IMR-90 (cell line): ENCODE measurements at regions not wholly inside any gene's neighbourhood (a gene's known extent, or its start where the extent isn't known, plus 50 kb on each side); places are given as distances from the start of the nearest gene placed in this dataset.

Experiments
- ATAC-seq: fragments of 200-7000 bp; cut with Tn5 transposase; 2 replicates; pipeline ENCODE4 v1.9.1; 2020; ENCODE audit warnings: low read depth, mild to moderate bottlenecking, moderate library complexity
- BruUV-seq: library from RNA; stranded (reverse); fragments of 400-500 nt; replicated peaks from 2 replicates; lab custom pipeline; 2021; lab: Mats Ljungman, UMichigan
- CTCF ChIA-PET: fragments of 300-600 bp; formaldehyde crosslinking; extraction: SDS; loops from one replicate; lab custom pipeline; 2021; ENCODE audit warnings: antibody characterized with exemption; lab: Yijun Ruan, JAX
- POLR2A ChIA-PET: fragments of 300-600 bp; sonication (Branson Sonifier 250); formaldehyde crosslinking; loops from one replicate; lab custom pipeline; 2022; ENCODE audit warnings: antibody characterized with exemption; ENCODE audit not compliant: unreplicated experiment; lab: Charles Lee
- DNase-seq: peaks from one replicate; pipeline ENCODE4 v3.0.0; 2013
- H2AFZ ChIP-seq: replicated peaks from 2 replicates; pipeline ENCODE3; 2013; ENCODE audit warnings: low read length, mild to moderate bottlenecking; ENCODE audit not compliant: poor library complexity
- H2AK5ac ChIP-seq: 2 replicates; pipeline ENCODE4 v1.6.1; 2013; ENCODE audit warnings: low read depth, low read length, inconsistent platforms
- H2AK9ac ChIP-seq: replicated peaks from 2 replicates; pipeline ENCODE3; 2013; ENCODE audit warnings: mild to moderate bottlenecking, low read depth, low read length, moderate library complexity; ENCODE audit not compliant: poor library complexity
- H2BK120ac ChIP-seq: 2 replicates; pipeline ENCODE4 v1.6.1; 2013; ENCODE audit warnings: low read depth, low read length, inconsistent platforms
- H2BK15ac ChIP-seq: 3 replicates; pipeline ENCODE4 v1.6.1; 2013; ENCODE audit warnings: low read depth, low read length, inconsistent platforms
- H2BK20ac ChIP-seq: 2 replicates; pipeline ENCODE4 v1.6.1; 2013; ENCODE audit warnings: low read depth, mild to moderate bottlenecking, inconsistent platforms, low read length, moderate library complexity
- H2BK5ac ChIP-seq: 2 replicates; pipeline ENCODE4 v1.6.1; 2013; ENCODE audit warnings: mild to moderate bottlenecking, low read depth, low read length, inconsistent platforms; ENCODE audit not compliant: poor library complexity, severe bottlenecking
- H3K14ac ChIP-seq: replicated peaks from 2 replicates; pipeline ENCODE4 v1.6.1; 2013; ENCODE audit warnings: low read depth, low read length, inconsistent platforms
- H3K18ac ChIP-seq: 2 replicates; pipeline ENCODE4 v1.6.1; 2013; ENCODE audit warnings: low read depth, low read length, control low read depth
- H3K23ac ChIP-seq: 2 replicates; pipeline ENCODE4 v1.6.1; 2013; ENCODE audit warnings: low read depth, low read length, inconsistent platforms
- H3K27ac ChIP-seq: 2 replicates; pipeline ENCODE4 v1.5.1; 2013; ENCODE audit warnings: mild to moderate bottlenecking, control low read depth, low read length; ENCODE audit not compliant: insufficient read depth
- H3K27me3 ChIP-seq: 2 replicates; pipeline ENCODE4 v1.6.1; 2013; ENCODE audit warnings: low read length; ENCODE audit not compliant: control insufficient read depth, insufficient read depth
- H3K36me3 ChIP-seq: 2 replicates; pipeline ENCODE4 v1.6.1; 2013; ENCODE audit warnings: low read length, mixed read lengths; ENCODE audit not compliant: control insufficient read depth, insufficient read depth
- H3K4ac ChIP-seq: 2 replicates; pipeline ENCODE4 v1.6.1; 2013; ENCODE audit warnings: low read depth, low read length, inconsistent platforms
- H3K4me1 ChIP-seq: 2 replicates; pipeline ENCODE4 v1.6.1; 2013; ENCODE audit warnings: low read length, mixed read lengths; ENCODE audit not compliant: control insufficient read depth, insufficient read depth
- H3K4me2 ChIP-seq: 2 replicates; pipeline ENCODE4 v1.6.1; 2013; ENCODE audit warnings: low read depth, mild to moderate bottlenecking, control low read depth, low read length, moderate library complexity
- H3K4me3 ChIP-seq: 2 replicates; pipeline ENCODE4 v1.5.1; 2013; ENCODE audit warnings: low read depth, mild to moderate bottlenecking, control low read depth, low read length, moderate library complexity; ENCODE audit not compliant: insufficient read depth
- H3K56ac ChIP-seq: 2 replicates; pipeline ENCODE4 v1.6.1; 2013; ENCODE audit warnings: low read length, inconsistent platforms; ENCODE audit not compliant: insufficient read depth; ENCODE audit errors: extremely low read depth
- H3K79me1 ChIP-seq, 2 experiments: 2 replicates each; pipeline ENCODE4 v1.6.1; 2013; ENCODE audit warnings: low read length in 2 of 2, inconsistent platforms in 1 of 2, low read depth in 1 of 2
- H3K9ac ChIP-seq: 2 replicates; pipeline ENCODE4 v1.6.1; 2013; ENCODE audit warnings: low read depth, low read length, control low read depth
- H3K9me1 ChIP-seq: 2 replicates; pipeline ENCODE4 v1.6.1; 2013; ENCODE audit warnings: low read length, inconsistent platforms; ENCODE audit not compliant: insufficient read depth
- H3K9me3 ChIP-seq: 2 replicates; pipeline ENCODE4 v1.6.1; 2013; ENCODE audit warnings: low read length; ENCODE audit not compliant: control insufficient read depth, insufficient read depth
- H4K20me1 ChIP-seq: 2 replicates; pipeline ENCODE4 v1.6.1; 2013; ENCODE audit warnings: low read length, inconsistent platforms; ENCODE audit not compliant: insufficient read depth
- H4K5ac ChIP-seq: 2 replicates; pipeline ENCODE4 v1.6.1; 2013; ENCODE audit warnings: mild to moderate bottlenecking, low read depth, low read length, control low read depth
- H4K8ac ChIP-seq, 2 experiments: 2 replicates each; pipeline ENCODE4 v1.6.1; 2013; ENCODE audit warnings: low read depth in 2 of 2, low read length in 2 of 2, control low read depth in 1 of 2, inconsistent platforms in 1 of 2
- H4K91ac ChIP-seq: 2 replicates; pipeline ENCODE4 v1.6.1; 2013; ENCODE audit warnings: low read depth, low read length, inconsistent platforms; ENCODE audit not compliant: insufficient read depth
- FOS ChIP-seq: fragments of 150-350 bp; IDR thresholded peaks from 2 replicates; pipeline ENCODE4 v1.6.1; 2016; ENCODE audit warnings: low read depth, low read length
- WGBS, 2 experiments: methylation state at CpG; one replicate each; pipeline versions ENCODE4 v1.1.5 to v1.1.7; 2013; ENCODE audit warnings: missing lambda C conversion rate in 2 of 2; ENCODE audit not compliant: insufficient read length in 1 of 2; ENCODE audit errors: extremely low coverage in 2 of 2; 5-methylcytosine and 5-hydroxymethylcytosine counted together
- dilution Hi-C: fragments of 300-500 bp; cut with HindIII; formaldehyde crosslinking; loops from one replicate; pipeline ENCODE4 v1.14.3; 2018; ENCODE audit warnings: low sequenced_read_pairs; ENCODE audit not compliant: unreplicated experiment
- in situ Hi-C: fragments of 300-500 bp; cut with MboI; formaldehyde crosslinking; loops from 3 replicates; pipeline ENCODE4 v1.14.3; 2019; ENCODE audit warnings: low sequenced_read_pairs, inconsistent platforms, mixed read lengths
- intact Hi-C: fragments of 100-400 bp; cut with micrococcal nuclease; formaldehyde crosslinking; loops from 2 replicates; pipeline ENCODE4 v1.10.0; 2022
- TF ChIP-seq, protein P1 (sequence below): conservative IDR thresholded peaks from 2 replicates; pipeline ENCODE4 v1.5.1; 2012; ENCODE audit warnings: mild to moderate bottlenecking, low read depth, low read length, improper control_type of control experiment

DNA sequence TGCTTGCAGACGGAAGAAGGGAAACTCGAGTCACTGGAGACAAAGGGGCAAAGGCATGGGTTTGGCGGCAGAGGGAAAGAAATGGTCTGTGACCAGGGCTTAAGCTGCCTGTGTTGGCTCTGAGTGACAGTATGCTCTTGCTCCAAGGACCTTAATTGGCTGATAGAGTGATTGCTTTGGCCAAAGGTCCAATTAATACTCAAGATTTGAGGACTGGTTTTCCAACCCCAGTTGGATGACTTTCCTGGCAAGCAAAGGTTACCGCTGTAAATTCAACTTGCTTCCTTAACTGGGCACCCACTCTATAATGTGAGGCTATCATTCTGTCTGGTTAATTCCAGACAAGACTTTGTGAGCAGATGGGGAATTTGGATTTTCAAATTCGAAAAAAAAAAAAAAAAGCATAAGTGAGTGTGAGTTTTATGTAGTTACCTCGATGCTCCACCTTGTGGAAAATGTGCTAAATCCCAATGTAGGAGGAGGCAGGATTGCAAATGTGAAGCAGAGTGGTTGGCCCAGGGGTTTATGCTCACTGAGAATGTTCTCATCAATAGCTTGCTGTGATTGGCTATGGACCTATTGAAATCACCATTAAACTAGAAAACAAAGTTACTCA lies 150.7 kb upstream of the GMDS start:
- no peaks in the 10 kb centered on the region for H3K27me3 ChIP-seq
- peaks cover 12% of the 10 kb centered on the region for H3K9me1 ChIP-seq
- no peak overlapping the region for H4K91ac ChIP-seq
- H2BK120ac ChIP-seq, result no peak overlapping the region
- H3K9me3 ChIP-seq, result no peaks in the 10 kb centered on the region; the same call in 1 of the 2 replicates
- no peak for TF ChIP-seq FOS
- TF ChIP-seq, protein P1, sequence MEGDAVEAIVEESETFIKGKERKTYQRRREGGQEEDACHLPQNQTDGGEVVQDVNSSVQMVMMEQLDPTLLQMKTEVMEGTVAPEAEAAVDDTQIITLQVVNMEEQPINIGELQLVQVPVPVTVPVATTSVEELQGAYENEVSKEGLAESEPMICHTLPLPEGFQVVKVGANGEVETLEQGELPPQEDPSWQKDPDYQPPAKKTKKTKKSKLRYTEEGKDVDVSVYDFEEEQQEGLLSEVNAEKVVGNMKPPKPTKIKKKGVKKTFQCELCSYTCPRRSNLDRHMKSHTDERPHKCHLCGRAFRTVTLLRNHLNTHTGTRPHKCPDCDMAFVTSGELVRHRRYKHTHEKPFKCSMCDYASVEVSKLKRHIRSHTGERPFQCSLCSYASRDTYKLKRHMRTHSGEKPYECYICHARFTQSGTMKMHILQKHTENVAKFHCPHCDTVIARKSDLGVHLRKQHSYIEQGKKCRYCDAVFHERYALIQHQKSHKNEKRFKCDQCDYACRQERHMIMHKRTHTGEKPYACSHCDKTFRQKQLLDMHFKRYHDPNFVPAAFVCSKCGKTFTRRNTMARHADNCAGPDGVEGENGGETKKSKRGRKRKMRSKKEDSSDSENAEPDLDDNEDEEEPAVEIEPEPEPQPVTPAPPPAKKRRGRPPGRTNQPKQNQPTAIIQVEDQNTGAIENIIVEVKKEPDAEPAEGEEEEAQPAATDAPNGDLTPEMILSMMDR, result peak; percentile 7; the same call in 1 of the 2 replicates
- ChIA-PET POLR2A (no interaction called here), CTCF (interaction anchor here (0.6 to 1.0 kb wide), 2 partner anchors 28 to 789 kb away, joined by 3 to 5 read pairs; no protein-coding TSS in a partner anchor)
- no peak overlapping the region for H4K5ac ChIP-seq
- no peaks in the 10 kb centered on the region for H3K79me1 ChIP-seq
- H3K4me2 ChIP-seq, result no peak overlapping the region
- dilution Hi-C loops, result no loop called here
- peak; percentile 21; the same call in 1 of the 2 replicates for ATAC-seq
- no peak overlapping the region for H3K27ac ChIP-seq
- no peak overlapping the region for H2AFZ ChIP-seq
- no peak overlapping the region for H3K23ac ChIP-seq
- in situ Hi-C loops, result no loop called here
- no peak overlapping the region for H3K4ac ChIP-seq
- H4K8ac ChIP-seq, result no peak overlapping the region
- no peak overlapping the region for H2BK15ac ChIP-seq
- no peak overlapping the region for H3K14ac ChIP-seq
- no peak overlapping the region for H2AK9ac ChIP-seq
- WGBS, 2 experiments, result no CpG with 5 or more reads among the region's 6 CpGs
- H2BK5ac ChIP-seq, result no peak overlapping the region
- H2AK5ac ChIP-seq, result no peak overlapping the region; the same call in 1 of the 2 replicates
- no TSS peak for BruUV-seq
- H3K56ac ChIP-seq, result no peak overlapping the region
- no peaks in the 10 kb centered on the region; the same call in 1 of the 2 replicates for H3K36me3 ChIP-seq
- no peak overlapping the region for H2BK20ac ChIP-seq
- no peak overlapping the region for H3K4me3 ChIP-seq
- intact Hi-C loops, result no loop called here
- no peak for DNase-seq
- peaks cover 12% of the 10 kb centered on the region for H3K4me1 ChIP-seq
- H3K9ac ChIP-seq, result no peak overlapping the region
- no peak overlapping the region for H3K18ac ChIP-seq
- no peaks in the 10 kb centered on the region for H4K20me1 ChIP-seq
